Islet precursor cell (in vitro differentiated cells): ENCODE measurements at regions not wholly inside any gene's neighbourhood (a gene's known extent, or its start where the extent isn't known, plus 50 kb on each side); places are given as distances from the start of the nearest gene placed in this dataset.
A peak's percentile ranks its signal among the peaks of the same experiment; 100 is the strongest.

ENCODE experiments used
- DNase-seq: peaks from one replicate; pipeline ENCODE4 v3.0.0-alpha.2; 2018

DNA sequence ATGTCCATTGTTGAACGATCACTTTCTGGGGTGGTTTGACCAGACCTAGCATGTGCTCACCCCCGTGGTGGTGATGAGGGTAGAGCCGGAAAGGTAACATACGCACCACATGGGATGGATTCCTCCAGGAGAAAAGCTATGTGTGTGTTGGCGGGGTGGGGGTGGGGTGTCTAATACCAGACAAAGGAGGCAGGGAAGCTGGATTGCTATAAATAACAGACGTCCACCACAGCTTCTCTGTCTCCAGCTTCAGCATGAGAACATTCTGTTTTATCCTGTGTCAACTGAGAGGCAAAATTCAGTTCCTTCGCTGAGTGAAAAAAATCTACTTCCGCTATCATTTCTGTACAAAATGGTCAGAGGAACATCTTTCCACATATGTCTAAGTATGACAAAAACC lies 151.0 kb downstream of the PCSK1 start:
- no peak for DNase-seq

- DNase-seq: no peak
Observed at GRCh38 chr5:96280946-96281393, 152.1 kb downstream of the PCSK1 start.

- DNase-seq: no peak
Observed at GRCh38 chr5:96279801-96280542, 153.1 kb downstream of the PCSK1 start.

DNA sequence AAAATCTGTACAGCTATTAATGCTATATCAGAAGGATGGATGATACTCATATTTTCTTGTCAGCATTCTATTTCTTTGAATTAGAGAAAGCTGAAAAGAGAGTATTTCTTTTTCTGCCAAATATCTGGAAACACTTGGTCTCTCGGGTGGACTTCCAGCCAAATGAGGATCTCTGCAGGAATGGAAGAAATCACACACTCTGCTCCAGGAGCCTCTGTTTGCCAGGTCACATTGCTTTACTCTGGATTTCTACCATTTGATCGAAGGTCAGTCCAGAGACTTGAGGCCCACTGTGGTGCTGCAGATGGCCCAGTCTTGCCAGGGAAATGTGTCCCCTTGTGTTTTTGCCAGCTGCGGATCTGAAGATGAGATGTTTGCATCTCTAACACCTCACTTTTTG lies 154.1 kb downstream of the PCSK1 start:
- DNase-seq: no peak

DNA sequence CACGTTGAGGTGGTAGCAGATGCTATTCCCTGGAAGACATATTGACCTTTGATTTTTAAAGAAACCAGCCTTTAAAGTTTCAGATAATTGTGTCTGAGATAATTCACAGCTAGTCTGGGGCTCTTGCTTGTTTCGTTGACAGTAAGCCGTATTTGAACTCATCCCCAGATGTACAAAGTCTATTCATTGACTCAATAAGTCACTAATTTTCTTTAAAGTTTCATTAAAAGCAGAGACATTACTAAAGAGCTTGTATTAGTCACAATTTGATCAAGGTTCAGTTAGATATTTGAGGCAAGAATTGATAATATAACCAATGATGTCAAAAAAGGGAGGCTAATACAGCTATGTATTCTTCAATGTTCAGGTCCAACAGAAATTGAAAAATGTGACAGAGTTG lies 158.0 kb downstream of the PCSK1 start:
- DNase-seq: no peak

- no peak for DNase-seq
Observed at GRCh38 chr5:96265487-96265886, 167.6 kb downstream of the PCSK1 start.

GRCh38 chr5:96264047-96264446 lies 169.0 kb downstream of the PCSK1 start:
- no peak for DNase-seq

DNA sequence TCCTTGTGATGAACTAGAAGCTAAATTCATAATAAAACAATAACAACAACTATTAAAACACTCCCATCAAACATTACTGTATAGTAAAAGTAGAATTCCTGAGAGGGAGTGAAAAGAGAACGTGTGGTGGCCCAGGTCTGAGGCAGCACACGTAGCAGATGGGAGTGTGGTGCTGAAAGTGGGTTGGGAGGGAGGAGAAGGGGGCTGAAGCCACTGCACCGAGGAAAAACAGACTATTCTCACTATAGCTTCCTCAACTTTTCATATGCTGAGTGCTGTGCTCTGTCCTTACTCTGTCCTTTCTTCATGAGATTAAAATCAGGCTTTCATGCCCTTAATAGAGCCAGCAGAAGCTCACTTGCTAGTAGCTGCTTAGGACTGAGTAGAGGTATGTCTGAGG lies 170.9 kb downstream of the PCSK1 start:
- DNase-seq: no peak

DNA sequence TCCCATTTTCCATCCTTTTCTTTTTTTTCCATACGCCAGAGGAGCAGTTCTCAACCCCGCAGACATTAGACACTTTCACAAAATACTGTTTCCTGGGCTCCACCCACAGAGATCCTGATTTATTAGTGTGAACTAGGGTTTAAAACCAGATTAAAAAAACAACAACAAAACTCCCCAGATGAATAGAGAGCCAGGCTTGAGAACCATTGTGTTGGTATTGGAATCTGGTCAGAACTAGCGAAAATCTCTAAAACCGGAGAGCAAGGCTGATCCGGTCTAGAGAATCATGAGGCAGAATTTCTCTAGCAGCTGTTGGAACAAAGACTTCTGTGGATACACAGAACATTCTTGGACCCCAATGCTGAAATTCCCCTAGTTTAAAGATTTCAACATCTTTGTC lies 173.0 kb downstream of the PCSK1 start:
- no peak for DNase-seq

GRCh38 chr5:96259151-96259772 lies 173.8 kb downstream of the PCSK1 start:
- DNase-seq: no peak

- DNase-seq: no peak
Observed at GRCh38 chr5:96258692-96259091, 174.4 kb downstream of the PCSK1 start.

GRCh38 chr5:96257904-96258303 lies 175.1 kb downstream of the PCSK1 start:
- DNase-seq: no peak

- DNase-seq: peak; percentile 82
Observed at GRCh38 chr5:96256795-96257470, 176.1 kb downstream of the PCSK1 start.

GRCh38 chr5:96254980-96255691 lies 177.9 kb downstream of the PCSK1 start:
- DNase-seq: no peak

DNA sequence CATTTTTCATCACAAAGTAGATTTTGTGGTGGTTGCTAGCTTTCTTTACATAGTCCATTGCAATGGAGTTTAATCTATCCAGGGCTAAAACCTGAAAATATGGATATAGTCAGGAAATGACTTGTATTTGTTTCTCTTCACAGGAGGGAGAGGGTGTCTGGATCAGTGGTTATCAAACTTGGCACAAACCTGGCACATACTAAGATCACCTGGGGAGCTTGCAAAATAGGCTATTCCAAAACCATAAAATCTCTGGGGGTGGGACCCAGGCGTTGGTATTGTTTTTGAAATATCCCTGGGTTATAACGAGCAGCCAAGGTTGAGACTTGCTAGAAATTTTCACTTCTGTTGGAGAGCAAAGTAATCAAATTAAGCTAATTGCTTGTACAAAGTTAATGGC lies 179.9 kb downstream of the PCSK1 start:
- no peak for DNase-seq

- no peak for DNase-seq
Observed at GRCh38 chr5:96252596-96252995, 180.5 kb downstream of the PCSK1 start.

- no peak for DNase-seq
Observed at GRCh38 chr5:96250782-96251181, 182.3 kb downstream of the PCSK1 start.

DNA sequence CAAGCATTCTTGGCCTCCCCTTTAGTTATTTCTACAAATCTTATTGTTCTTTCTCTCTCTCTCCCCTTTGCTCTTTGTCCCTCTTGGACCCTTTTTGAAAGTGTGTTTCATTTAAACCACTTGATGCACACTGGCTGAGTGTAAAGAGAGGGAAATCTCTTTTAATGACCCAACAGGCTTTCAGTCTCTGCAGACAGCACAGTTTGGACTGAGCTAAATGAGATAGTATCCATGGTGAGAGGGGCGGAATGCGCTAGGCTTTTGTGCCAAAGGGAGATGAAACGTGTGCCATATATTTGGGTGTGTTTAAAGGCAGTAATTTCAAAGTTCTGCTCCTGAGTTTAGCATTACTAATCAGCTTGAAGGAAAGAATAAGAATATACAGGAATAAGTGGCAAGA lies 184.9 kb downstream of the PCSK1 start:
- no peak for DNase-seq

- no peak for DNase-seq
Observed at GRCh38 chr5:96247708-96248107, 185.3 kb downstream of the PCSK1 start.

DNA sequence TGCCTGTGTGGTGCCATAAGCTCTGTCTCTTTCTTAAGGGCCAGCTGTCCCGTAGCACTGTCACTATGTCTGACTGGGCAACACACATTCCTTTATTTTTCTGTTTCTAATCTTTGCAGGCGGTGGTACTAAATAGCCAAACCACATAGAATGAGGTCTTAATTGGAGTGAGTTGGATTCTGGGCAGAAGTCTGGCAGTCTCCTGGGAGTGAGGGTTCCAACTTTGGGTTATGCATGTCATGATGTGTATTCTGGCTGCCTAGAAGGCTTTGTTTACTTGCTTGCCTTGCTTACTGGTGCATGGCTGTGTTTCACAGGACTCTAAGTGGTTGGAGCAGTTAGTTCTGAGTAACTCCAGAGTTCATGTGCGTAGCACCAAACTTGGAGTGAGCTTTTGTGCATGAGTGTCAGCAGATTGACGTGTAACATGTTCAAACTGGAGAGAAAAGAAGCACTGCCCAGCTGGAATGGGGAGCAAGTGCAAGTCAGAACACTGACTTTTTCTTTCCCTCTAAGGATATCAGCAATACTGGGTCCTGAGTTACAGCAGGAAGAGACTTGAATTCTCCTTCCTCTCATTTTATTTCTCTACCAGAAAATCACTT lies 185.8 kb downstream of the PCSK1 start:
- peak; percentile 53 for DNase-seq

- no peak for DNase-seq
Observed at GRCh38 chr5:96245140-96246091, 187.6 kb downstream of the PCSK1 start.

GRCh38 chr5:96244696-96245095 lies 188.4 kb downstream of the PCSK1 start:
- DNase-seq: no peak
